RWPE1 (cell line): ENCODE measurements at regions not wholly inside any gene's neighbourhood (a gene's known extent, or its start where the extent isn't known, plus 50 kb on each side); places are given as distances from the start of the nearest gene placed in this dataset.

Source experiments
- CTCF ChIA-PET: fragments of 350-600 bp; sonication (Branson Sonifier 250); formaldehyde crosslinking; extraction: SDS; loops from one replicate; lab custom pipeline; 2021; lab: Yijun Ruan, JAX
- POLR2A ChIA-PET: fragments of 400-600 bp; formaldehyde crosslinking; extraction: SDS; loops from one replicate; lab custom pipeline; 2020; ENCODE audit warnings: antibody characterized with exemption; ENCODE audit not compliant: low non-redundant PET; lab: Yijun Ruan, JAX
- DNase-seq: peaks from one replicate; pipeline ENCODE4 v3.0.0; 2012; ENCODE audit warnings: low spot score
- H3K27ac ChIP-seq: fragments of 450-650 bp; 2 replicates; pipeline ENCODE4 v1.5.1; 2017
- CTCF ChIP-seq: fragments of 450-650 bp; conservative IDR thresholded peaks from 2 replicates; pipeline ENCODE4 v1.5.1; 2017; ENCODE audit warnings: low read depth, mild to moderate bottlenecking

GRCh38 chr13:30047154-30047874 lies 196.9 kb upstream of the UBL3 start:
- no peak overlapping the region for H3K27ac ChIP-seq
- TF ChIP-seq CTCF = no peak
- ChIA-PET CTCF (interaction anchor here (0.5 kb wide), 1 partner anchor 111 kb away, joined by 4 read pairs; no protein-coding TSS in a partner anchor), POLR2A (no interaction called here)
- no peak for DNase-seq

- ChIA-PET POLR2A (no interaction called here), CTCF (interaction anchor here (0.5 kb wide), 1 partner anchor 39 kb away, joined by 3 read pairs; no protein-coding TSS in a partner anchor)
- DNase-seq = no peak
- H3K27ac ChIP-seq = no peak overlapping the region
- no peak for TF ChIP-seq CTCF
Measured at GRCh38 chr13:30045916-30046704, 195.7 kb upstream of the UBL3 start.

GRCh38 chr13:30044932-30045331 lies 194.5 kb upstream of the UBL3 start:
- CTCF ChIA-PET = no interaction called here
- no peak for TF ChIP-seq CTCF

GRCh38 chr13:30043631-30043925 lies 193.2 kb upstream of the UBL3 start:
- TF ChIP-seq CTCF = no peak
- ChIA-PET CTCF (interaction anchor here (0.6 kb wide), 1 partner anchor 288 kb away, joined by 9 read pairs; no protein-coding TSS in a partner anchor), POLR2A (no interaction called here)

More at GRCh38 chr13:30044932-30045331, 194.5 kb upstream of the UBL3 start:
- POLR2A ChIA-PET = no interaction called here
- no peak overlapping the region for H3K27ac ChIP-seq
- no peak for DNase-seq

GRCh38 chr13:30042891-30043630 lies 192.6 kb upstream of the UBL3 start:
- ChIA-PET POLR2A (no interaction called here), CTCF (no interaction called here)
- no peak for DNase-seq
- no peak overlapping the region for H3K27ac ChIP-seq
- no peak for TF ChIP-seq CTCF

More at GRCh38 chr13:30043631-30043925, 193.2 kb upstream of the UBL3 start:
- DNase-seq = no peak
- no peak overlapping the region for H3K27ac ChIP-seq

GRCh38 chr13:30042272-30042671 lies 191.9 kb upstream of the UBL3 start:
- no peak for DNase-seq
- ChIA-PET POLR2A (no interaction called here), CTCF (no interaction called here)
- H3K27ac ChIP-seq = no peak overlapping the region
- no peak for TF ChIP-seq CTCF
